ENCODE measurements at regions not wholly inside any gene's neighbourhood (a gene's known extent, or its start where the extent isn't known, plus 50 kb on each side); places are given as distances from the start of the nearest gene placed in this dataset.
"Not testable (repeated sequence)": the region's sequence is repeated elsewhere in the genome, so short reads cannot be mapped to it uniquely, and the experiment has no call there.

- DNase-seq = no peak
These were observed 196.8 kb downstream of the GOLGA6L6 start for GRCh38 chr15:20344601-20345400.

GRCh38 chr15:20343395-20344211, 198.0 kb downstream of the GOLGA6L6 start:
- DNase-seq = peak; percentile 8

GRCh38 chr15:20342601-20343394, 198.8 kb downstream of the GOLGA6L6 start:
- not testable (repeated sequence) for DNase-seq

GRCh38 chr15:20341901-20342600, 199.5 kb downstream of the GOLGA6L6 start:
- DNase-seq = peak; percentile 24

- peak; percentile 26 for DNase-seq
These were observed 200.5 kb downstream of the GOLGA6L6 start for GRCh38 chr15:20340931-20341661.

GRCh38 chr15:20340331-20340811, 201.2 kb downstream of the GOLGA6L6 start:
- DNase-seq = peak; percentile 23

- DNase-seq = not testable (repeated sequence)
These were observed 202.4 kb downstream of the GOLGA6L6 start for GRCh38 chr15:20339086-20339791.

- not testable (repeated sequence) for DNase-seq
These were observed 202.9 kb downstream of the GOLGA6L6 start for GRCh38 chr15:20338671-20339070.

GRCh38 chr15:20337238-20337637, 204.4 kb downstream of the GOLGA6L6 start:
- not testable (repeated sequence) for DNase-seq

- not testable (repeated sequence) for DNase-seq
These were observed 207.1 kb downstream of the GOLGA6L6 start for GRCh38 chr15:20334451-20334850.

- not testable (repeated sequence) for DNase-seq
These were observed 215.8 kb downstream of the GOLGA6L6 start for GRCh38 chr15:20325751-20326150.

GRCh38 chr15:20317132-20317531, 224.5 kb downstream of the GOLGA6L6 start:
- DNase-seq = not testable (repeated sequence)

- not testable (repeated sequence) for DNase-seq
These were observed 230.5 kb downstream of the GOLGA6L6 start for GRCh38 chr15:20311014-20311680.

GRCh38 chr15:20310603-20311002, 231.0 kb downstream of the GOLGA6L6 start:
- DNase-seq = no peak

- DNase-seq = not testable (repeated sequence)
These were observed 231.6 kb downstream of the GOLGA6L6 start for GRCh38 chr15:20309966-20310365.

- DNase-seq = not testable (repeated sequence)
These were observed 232.2 kb downstream of the GOLGA6L6 start for GRCh38 chr15:20309395-20309794.

GRCh38 chr15:20308027-20308690, 233.4 kb downstream of the GOLGA6L6 start:
- DNase-seq = not testable (repeated sequence)

GRCh38 chr15:20307137-20307536, 234.5 kb downstream of the GOLGA6L6 start:
- DNase-seq = not testable (repeated sequence)

GRCh38 chr15:20306497-20307106, 235.0 kb downstream of the GOLGA6L6 start:
- DNase-seq = not testable (repeated sequence)

Data from activated CD4-positive, alpha-beta T cell treated with anti-CD3 and anti-CD28 coated beads for 1 hour (primary cell).